HTR-8/SVneo (cell line): ENCODE measurements at regions not wholly inside any gene's neighbourhood (a gene's known extent, or its start where the extent isn't known, plus 50 kb on each side); places are given as distances from the start of the nearest gene placed in this dataset.

ENCODE experiments used
- DNase-seq: peaks from one replicate; pipeline ENCODE4 v3.0.0; 2011; ENCODE audit warnings: low spot score, mixed read lengths; ENCODE audit not compliant: insufficient read length
- FAIRE-seq: peaks from 2 replicates; lab custom pipeline; 2011; peaks lifted over from hg19 to GRCh38; lab: Jason Lieb, UNC

DNA sequence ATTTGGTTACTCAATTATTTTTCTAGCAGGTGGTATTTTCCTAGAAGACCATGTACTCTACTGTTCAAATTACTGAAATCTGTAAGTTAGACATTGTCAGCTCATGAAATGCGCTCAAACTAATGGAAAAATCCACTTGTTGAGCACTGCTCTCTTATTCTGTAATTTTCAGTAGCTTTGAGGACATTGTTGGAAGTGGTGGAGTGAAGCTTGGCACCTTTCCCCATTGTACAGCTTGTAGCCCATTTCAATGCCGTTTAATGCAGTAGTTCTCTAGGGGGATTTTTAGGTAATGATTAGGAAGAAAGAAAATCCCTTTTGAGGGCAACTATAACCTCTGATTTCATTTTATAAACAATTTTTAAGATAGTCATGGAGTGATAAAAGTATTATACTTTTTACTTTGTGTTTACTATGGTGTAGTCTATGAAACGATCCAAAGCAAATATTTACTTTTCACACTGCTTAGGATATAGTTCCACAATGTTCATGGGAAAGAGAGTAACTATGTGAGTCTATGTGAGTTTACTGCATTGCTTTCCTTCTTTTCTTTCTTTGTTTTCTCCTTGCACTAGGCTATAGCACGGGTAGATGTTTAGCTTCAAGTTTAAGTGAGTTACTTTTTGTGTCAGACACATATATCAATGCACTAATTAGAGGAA lies 165.8 kb upstream of the ANKH start:
- FAIRE-seq (no peak), DNase-seq (no peak)

DNA sequence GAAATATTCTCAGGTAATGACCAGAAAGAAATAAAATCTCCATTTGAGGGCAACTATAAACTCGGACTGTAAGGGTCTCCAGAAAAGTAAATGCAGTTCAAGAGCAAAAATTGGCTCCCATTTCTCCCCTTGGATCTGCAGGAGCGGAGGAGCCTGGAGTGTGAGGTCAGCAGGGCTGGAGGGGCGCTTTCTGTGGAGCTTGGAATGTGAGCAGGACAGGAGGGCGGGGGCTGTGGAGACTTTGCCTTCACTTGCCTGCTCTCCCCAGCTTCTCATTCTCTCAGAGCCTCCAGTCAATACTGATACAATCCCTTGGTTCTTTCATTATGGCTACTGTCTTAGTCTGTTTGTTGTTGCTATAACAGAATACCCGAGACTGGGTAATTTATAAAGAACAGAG lies 162.8 kb upstream of the ANKH start:
- DNase-seq (no peak), FAIRE-seq (no peak)

DNA sequence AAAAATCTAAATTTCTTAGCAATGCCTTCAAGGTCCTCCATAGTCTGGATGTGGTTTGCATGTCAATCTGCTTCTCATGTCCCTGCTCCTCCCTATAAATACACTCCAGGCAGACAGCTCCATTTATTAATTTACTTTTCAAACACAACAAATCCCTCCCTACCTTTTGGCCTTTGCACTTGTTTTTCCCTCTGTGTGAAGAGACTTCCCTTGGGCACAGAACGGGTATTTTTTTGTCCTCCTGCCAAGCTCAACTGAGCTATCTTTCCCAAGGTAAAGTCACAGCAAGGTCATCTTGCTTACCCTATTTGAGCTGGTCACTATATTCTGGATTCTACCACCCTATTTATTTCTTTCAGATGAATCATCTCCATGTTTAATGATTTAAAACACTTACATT lies 159.6 kb upstream of the ANKH start:
- FAIRE-seq (no peak), DNase-seq (no peak)

DNA sequence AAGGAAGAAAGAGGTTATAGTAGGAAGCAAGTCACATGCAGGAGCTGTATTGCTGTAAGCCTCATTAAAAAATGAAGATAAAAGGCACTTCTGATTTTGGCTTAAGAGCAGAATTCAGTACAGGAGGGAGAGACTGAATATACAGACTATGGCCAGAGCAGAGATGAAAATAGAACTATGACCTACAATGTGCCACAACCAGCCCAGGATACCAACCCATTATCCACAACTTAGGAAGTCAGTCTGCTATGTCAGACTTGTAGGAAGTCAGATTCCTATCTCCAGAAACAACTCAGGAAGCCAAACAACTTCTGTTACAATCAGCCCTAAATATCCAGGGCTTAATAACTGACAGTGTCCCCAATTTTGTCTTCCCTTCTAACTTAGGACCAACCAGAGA lies 156.2 kb upstream of the ANKH start:
- FAIRE-seq (no peak), DNase-seq (no peak)

DNA sequence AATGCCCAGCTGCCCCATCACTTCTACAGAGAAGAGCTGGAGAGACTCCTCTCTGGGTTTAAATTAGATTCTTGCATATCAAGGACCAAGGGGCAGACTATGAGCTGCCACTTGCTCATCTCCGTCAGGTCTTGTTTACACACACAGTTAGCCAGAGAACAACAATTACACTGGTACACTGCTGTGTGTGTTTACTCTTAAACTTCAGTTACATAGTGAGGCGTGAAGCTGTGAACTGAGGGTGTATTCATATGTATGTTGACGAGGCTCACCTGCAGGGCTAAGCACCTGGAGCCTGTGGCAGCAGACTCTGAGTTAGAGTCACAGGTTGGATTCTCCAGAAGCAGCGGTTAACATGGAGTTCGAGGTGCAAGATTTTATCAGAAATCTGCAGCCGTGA lies 155.4 kb upstream of the ANKH start:
- DNase-seq (no peak), FAIRE-seq (no peak)

DNA sequence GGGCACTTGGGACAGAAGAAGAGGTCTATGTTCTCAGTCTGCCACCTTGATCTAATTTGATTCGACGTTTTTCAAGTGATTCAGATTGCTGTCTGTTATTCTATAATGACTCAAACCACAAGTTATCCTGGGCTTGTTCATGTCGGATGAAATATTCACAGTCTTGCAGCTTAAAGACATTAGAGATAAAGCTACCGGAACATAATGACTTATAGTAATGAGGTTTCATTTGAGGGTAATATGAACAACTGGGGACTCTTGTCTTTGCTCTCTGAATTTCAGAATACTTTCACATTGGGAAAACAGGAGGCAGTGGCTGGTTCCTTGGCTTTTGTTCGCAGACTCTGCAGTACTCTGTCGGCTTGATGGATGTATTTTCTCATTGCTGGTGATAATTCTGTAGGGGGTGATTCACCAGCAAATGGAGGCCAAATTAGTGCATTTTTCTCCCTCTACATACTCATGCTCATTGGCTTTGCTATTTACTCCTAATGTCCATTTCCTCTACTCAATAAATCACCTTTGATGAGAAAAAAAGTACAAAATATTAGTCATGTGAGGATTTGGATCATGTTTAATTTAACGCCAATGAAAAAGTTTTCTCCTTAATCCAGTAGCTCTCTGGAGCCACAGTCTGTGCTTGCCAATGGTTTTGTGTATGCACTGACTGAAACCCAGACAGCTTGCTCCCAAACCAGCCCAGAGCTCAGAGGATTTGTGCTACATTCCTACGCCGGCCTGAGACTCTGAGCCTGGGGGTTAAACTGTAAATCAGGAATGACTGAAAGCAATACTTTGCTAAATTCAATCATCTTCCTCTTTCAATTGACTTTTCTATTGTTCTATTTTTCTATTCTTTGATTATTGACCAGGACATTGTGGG lies 154.7 kb upstream of the ANKH start:
- no peak for FAIRE-seq
- no peak for DNase-seq

DNA sequence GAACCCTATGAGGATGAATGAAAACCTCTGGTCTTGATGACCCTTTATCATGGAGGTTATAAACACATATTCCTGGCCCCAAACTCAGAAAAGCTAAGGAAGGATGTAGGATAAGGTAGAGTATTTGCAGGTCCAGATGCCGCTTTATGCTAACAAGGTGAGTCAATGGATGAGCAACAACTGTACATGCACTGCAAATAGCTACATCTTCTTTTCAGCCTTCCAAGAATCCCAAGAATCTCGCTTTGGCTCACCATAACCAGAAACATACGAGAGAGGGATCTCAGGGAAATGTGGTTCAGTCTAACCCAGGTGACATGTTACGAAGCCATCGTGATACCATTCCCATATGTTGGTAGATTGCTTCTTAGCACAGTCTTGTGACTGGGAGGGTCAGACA lies 152.3 kb upstream of the ANKH start:
- no peak for DNase-seq
- no peak for FAIRE-seq

DNA sequence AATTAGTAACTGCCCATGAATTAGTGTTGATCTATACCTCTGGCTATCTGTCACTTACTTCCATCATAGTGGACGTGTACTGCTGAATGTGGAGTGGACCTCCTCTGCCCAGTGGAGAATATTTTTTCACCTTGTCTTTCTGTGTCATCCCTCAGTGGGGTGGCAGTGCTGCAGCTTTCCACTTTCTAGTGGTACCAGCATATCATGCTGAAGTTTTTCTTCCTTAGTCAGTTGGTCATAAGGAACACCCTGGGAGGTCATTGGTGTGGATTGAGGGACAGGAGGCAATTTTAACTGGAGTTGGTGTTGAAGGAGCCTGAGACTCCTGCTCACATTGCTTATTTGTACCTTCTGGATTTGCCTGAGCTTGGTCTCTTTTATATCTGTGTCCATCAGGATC lies 151.7 kb upstream of the ANKH start:
- FAIRE-seq (peak; percentile 36), DNase-seq (no peak)

DNA sequence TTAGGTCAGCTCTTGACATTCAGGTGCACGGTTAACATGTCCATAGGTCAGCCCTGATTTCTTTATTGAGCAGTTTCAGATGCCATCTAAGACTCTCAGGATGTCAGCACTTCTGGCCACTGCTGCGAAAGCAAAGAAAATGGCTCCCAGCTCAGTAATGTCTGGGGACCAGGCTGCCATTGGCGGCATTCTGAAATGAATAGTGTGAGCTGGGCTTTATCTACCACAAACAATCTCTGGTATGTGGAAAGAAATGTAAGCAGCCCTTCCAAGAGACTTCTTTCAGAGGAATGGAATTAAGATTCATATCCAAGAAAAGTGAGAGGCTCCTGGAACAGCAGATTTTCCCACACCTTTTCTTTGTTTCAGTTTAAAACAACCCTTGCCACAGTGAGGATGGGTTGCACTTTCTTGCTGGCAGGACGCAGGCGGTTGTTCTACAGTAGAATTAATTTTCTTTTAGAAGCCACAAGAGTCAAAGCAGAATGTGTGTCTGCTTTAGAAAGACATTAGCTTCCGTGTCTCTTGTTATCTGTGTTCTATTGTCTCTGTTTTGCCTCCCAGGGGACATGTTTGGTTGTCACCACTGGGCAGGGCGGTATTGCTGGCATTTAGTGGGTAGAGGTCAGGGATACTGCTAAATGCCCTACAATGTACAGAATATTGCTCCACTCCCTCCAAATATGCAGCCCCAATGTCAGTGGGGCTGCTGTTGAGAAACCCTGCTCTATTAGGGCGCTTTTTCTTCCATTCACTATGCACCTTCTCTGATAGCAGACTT lies 149.9 kb upstream of the ANKH start:
- FAIRE-seq: no peak

DNA sequence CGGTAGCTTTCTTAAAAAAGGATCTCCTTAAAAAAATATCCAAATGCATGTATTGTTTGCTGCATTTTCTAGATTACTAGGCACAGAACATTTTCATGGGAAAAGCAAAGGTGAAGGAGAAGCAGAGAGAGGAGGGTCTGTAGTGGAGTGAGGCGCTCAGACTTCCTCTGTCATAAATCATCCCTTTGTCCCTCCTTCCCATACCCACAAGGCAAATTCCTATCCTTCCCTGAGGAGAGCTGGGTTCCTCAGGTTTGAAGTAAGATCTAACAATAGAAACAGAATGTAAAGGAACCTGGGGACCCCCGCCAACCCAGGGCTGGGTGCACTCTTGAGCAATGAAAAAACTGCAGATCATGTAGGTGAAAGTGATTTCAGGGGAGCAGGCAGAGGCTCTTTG lies 149.2 kb upstream of the ANKH start:
- no peak for FAIRE-seq
- no peak for DNase-seq

More for the DNA sequence above, 149.9 kb upstream of the ANKH start:
- peak; percentile 50 for DNase-seq

DNA sequence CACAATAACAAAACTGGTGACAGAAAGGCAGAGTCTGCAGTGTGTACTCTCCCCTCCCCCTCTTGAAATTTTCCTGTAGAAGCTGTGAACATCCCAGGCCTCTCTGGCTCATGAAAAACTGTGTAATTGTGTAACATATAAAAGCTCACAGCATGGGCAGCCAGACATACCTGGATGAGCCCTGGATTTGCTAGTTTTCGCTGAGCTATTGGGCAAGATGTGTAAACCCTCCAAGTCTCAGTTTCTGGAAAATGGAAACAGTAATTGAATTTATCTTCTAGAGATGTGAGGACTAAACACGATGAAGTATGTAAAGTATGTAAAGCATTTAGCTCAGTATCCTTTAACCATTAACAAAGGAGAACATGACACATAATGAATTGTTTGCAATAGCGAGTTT lies 143.2 kb upstream of the ANKH start:
- FAIRE-seq: no peak
- DNase-seq: no peak

DNA sequence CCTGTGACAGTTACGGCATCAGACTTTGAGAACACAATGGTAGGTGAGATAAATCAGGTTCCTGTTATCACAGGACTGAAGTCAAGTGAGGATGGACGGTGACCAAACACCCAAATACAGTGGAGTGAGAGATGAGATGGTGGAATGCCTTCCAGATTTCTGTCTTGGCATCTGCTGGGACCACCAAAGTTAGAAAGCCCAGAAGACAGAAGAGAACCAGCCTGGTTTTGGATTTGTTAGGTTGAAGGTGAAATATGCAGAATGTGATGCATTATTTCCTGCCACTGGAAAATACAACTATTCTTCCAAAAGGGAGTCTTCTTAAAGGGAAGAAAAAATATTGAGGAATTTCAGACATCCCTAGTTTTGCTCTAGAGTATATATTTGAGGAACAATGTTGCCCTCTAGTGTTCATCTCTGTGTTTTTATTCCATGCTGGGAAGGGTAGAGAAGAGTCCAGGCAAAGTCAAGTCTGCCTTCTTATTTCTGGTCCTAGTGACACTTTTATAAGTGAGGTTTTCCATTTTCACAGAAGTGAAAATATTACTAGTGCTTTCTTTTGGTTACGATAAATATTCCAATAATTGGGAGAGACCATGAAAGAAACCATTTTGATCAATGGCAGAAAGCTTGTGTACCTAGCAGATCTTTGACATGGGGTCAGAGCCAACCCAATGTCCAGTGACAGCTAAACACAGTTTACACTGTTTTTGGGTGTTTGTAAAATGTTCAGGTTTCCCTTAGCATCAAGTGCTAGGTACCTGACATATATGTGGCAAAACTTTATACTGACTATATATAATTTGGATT lies 142.3 kb upstream of the ANKH start:
- DNase-seq (peak; percentile 71), FAIRE-seq (no peak)

DNA sequence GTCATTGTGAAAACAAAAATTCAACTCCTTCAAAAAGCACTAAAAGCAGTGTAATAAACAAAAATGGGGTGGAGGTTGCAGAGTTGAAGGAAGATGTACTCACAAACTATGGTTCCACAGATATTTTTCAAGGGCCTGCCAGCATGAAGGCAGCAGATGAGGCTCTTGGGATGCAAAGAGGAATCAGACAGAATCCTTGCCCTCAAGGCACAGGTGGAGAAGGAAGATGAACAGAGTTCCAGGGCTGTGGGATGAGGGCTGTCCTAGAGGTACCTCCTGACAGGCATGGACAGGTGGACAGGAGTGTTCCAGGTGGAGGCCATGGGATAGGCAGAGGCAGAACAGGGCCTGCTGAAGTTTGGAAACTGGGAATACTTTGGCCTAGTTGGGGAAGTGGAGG lies 140.5 kb upstream of the ANKH start:
- FAIRE-seq (peak; percentile 49), DNase-seq (no peak)

DNA sequence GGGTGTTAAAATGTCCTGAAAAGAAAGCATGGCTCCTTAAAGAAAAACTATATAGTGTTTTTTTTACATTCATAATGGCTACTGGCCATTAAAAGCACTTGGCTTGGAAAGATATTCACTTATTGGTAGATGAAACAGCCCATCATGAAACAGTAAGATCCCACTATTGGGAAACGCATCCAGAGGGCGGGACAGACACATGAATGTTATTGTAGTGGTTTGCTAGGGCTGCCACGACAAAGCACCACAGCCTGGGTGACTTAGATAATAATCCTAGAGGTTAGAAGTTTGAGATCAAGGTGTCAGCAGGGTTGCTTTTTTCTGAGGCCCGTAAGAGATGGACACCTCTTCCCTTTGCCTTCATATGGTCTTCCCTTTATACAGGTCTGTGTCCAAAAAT lies 139.4 kb upstream of the ANKH start:
- FAIRE-seq: no peak
- no peak for DNase-seq

DNA sequence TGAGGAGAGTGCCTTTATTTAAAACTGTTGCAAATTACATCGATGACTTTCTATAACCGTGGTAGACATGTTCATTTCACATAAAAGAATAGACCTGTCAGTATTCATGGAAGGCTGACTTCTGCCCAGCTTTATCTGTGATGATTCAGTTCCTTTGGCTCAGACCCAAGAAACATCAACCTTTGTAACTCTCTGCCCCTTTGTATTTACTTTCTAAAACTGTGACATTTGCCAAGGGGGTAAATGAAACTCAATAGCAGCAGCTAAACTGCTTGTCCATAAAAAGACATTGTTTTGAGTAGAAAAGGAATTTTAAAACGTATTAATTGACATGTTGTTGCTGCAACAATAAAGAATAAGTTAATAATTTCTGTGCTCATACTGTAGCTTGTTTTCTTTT lies 137.8 kb upstream of the ANKH start:
- FAIRE-seq (peak; percentile 33), DNase-seq (peak; percentile 62)

DNA sequence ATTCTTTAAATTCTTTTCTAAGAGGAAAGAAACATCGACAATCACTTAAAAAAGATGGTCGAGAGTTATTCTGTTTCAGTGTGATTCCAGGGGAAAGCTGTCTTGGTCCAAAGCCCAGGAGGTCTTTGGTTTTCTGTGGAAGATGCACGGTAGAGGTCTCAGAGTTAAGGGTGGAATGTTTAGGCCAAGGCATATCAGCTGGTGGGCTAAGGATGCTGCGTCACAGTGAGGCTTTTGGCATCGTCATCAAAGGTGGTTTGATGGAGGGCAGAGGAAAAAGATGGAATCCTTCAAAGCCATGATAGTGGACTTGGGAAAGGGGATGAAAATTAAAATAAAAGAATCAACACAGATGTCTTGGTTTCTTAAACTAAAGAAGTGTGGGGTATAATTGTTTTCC lies 137.3 kb upstream of the ANKH start:
- no peak for DNase-seq
- no peak for FAIRE-seq

DNA sequence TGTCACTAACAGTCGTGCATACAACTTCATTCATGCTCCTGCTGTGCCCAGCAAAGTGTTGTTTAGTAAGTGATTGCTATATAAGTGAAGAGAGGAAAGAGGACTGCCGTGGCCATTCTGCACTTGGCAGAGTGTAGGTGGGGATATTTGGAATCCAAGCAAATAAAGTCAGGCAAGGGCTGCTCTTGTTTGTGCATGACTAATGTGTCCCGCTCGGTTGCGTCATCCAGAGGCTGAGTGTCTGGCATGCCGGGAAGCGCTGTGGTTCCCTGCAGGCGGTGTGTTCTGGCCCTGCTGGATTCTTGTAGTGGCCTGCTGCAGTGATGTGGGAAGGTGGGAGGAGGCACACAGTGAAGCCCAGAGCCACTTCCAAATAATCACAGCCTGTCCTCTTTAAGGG lies 136.9 kb upstream of the ANKH start:
- FAIRE-seq (peak; percentile 68), DNase-seq (peak; percentile 86)

DNA sequence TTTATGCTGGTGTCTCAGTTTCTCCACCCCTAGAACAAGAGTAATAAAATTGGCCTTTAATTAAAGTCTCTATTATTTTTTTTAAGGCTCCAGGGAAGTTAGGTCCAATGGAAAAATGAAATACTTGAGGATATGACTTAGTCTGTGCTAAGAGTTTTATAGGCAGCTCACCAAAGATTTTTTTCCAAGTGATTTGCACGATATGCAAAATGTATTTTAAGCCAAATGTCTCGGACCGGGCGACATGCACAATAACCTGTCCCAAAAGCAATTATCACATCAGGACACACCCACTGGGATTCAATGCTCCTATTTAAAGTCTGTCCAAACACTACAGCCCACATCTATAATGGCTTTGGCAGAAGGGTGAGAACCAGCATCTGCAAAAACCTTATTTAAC lies 136.1 kb upstream of the ANKH start:
- FAIRE-seq (no peak), DNase-seq (no peak)

DNA sequence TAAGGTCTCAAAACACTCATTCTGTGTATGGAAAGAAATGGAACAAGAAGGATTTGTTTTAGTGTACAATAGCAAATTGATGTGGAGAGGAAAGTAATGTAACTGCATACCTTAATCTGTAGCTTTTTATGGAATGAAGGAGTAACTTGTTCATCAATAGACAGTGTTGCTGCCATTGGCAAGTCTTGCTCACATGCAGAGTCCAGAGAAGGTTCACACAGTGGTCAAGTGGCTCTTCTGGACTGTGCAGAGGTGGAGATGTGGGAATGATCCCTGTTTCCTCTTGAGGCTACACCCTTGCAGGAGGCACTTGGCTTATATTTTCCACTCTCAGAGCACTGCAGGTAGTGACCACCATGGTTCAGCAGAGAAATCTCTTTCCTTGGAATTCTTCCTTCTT lies 132.9 kb upstream of the ANKH start:
- DNase-seq (no peak), FAIRE-seq (no peak)

DNA sequence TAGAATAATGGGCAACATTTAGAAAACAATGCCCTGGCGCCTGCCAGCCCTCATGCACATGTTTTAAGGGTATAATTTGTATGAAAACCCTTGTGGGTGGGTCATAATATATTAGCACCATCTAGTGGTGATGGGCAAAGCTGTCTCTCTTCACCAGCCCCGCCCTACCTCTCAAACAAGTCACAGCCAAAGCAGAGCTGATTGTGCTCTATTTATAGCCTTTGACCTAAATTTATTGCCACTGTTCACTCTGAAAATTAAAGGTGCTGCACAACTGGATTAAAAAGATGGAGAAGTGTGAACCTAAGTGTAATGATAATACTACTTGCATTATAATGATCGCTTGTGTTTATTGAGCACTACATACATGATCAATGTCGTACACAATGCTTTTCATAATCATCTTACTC lies 131.9 kb upstream of the ANKH start:
- FAIRE-seq (peak; percentile 82), DNase-seq (peak; percentile 85)
